GM12874 (cell line): ENCODE measurements at regions not wholly inside any gene's neighbourhood (a gene's known extent, or its start where the extent isn't known, plus 50 kb on each side); places are given as distances from the start of the nearest gene placed in this dataset.

ENCODE experiments used
- CTCF ChIP-seq: IDR thresholded peaks from 2 replicates; pipeline ENCODE4 v1.5.1; 2011; ENCODE audit warnings: low read depth, mild to moderate bottlenecking, control low read depth, low read length, moderate library complexity; ENCODE audit not compliant: insufficient read depth

DNA sequence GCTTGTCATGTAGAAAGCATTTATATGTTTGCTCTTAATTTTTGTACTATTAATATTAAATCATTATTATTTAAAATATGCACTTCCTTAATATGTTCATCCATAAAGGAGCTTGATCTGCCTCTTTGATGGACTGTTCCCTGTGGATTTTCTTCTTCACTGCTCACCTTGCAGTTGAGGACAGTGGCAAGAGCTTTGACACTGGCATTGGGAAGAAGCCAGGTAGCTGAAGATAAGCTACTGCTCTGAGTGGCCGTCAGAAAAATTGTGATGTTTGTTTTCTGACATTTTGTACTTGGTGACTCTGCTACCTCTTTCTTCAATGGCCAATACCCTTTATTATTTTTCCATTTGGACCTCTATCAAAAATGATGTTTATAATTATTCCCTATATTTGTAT lies 349.4 kb upstream of the NOVA1 start:
- no peak for TF ChIP-seq CTCF

- TF ChIP-seq CTCF = no peak
Measured at GRCh38 chr14:26959437-26959836, 361.6 kb upstream of the NOVA1 start.

DNA sequence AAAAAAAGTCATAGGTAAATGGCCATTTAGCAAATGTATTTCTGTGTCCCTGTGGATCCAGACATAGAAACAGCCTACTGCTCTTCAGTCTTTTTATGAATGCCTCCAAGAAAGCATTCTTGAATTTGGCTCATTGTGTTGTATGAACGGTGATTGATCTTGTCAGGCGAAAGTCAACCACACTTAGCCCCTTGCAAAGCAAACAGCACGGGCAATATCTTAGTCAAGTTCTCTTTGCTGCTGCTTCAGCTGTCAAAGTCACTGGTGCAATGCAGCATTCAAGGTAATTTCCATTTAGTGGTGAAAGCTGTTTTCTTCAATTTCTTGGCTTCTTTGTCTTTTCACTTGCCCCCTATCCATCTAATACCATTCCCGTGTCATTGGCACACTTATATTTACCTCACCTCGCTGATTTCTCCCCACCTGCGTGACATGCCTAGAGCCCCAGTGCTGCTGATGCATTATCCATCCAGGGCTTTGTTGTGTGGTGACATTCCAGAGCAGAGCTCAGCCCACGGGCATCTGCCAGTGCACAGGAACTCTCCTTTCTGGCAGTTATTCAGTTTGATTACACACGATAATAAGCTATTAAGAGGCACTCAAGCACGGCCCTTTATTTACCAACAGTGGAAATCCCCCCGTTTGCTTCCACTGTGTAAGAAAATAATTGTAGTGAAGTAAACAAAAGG lies 362.3 kb upstream of the NOVA1 start:
- TF ChIP-seq CTCF = no peak

DNA sequence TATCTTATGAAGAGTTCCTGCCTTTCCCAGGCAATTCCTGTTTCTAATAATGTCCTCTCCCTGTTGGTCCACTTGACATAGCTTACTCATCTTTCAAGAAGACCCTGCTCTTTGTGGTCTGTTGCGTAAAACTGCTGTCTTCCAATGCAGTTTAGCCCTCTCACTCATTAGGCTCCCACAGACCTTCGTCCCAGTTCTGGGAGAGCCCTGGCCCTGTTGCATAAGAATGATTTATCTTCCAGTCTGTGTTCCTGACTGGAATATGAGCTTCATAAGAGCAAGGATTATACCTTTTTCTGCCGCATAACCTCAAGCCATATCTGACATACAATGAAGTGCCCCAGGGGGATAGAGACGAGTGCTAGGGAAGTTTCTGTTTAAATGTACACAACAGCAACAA lies 365.9 kb upstream of the NOVA1 start:
- no peak for TF ChIP-seq CTCF

- no peak for TF ChIP-seq CTCF
Measured at GRCh38 chr14:26965490-26965889, 367.7 kb upstream of the NOVA1 start.

- no peak for TF ChIP-seq CTCF
Measured at GRCh38 chr14:26966908-26967307, 369.1 kb upstream of the NOVA1 start.

- no peak for TF ChIP-seq CTCF
Measured at GRCh38 chr14:26974965-26975364, 377.1 kb upstream of the NOVA1 start.
